ENCODE measurements at regions not wholly inside any gene's neighbourhood (a gene's known extent, or its start where the extent isn't known, plus 50 kb on each side); places are given as distances from the start of the nearest gene placed in this dataset.
A peak's percentile ranks its signal among the peaks of the same experiment; 100 is the strongest.

GRCh38 chr4:137668885-137669545, 136.7 kb upstream of the PCDH18 start:
- Histone ChIP-seq H3K27ac (ENCODE audit: insufficient read depth, low read length) (peak overlapping the region; percentile 85; the same call in 1 of the 2 replicates), H3K56ac (ENCODE audit: extremely low read depth, insufficient read depth, low read length) (no peak overlapping the region), H4K91ac (ENCODE audit: insufficient read depth, low read depth, low read length) (no peak overlapping the region), H3K9ac (ENCODE audit: low read depth, low read length) (no peak overlapping the region), H3K23ac (ENCODE audit: low read depth, low read length) (no peak overlapping the region), H3K36me3 (ENCODE audit: control insufficient read depth, insufficient read depth, low read length) (no peaks in the 10 kb centered on the region), H3K4ac (ENCODE audit: low read depth, low read length) (peak overlapping the region; percentile 30; the same call in 1 of the 2 replicates), H3K4me3 (ENCODE audit: insufficient read depth, low read depth, low read length) (no peak overlapping the region), H2BK15ac (ENCODE audit: low read depth, low read length) (no peak overlapping the region), H2AFZ (replicated peaks; ENCODE audit: low read length, poor library complexity) (no peak overlapping the region), H3K14ac (replicated peaks; ENCODE audit: low read depth, low read length) (no peak overlapping the region), H2AK5ac (ENCODE audit: low read depth, low read length) (no peak overlapping the region), H2BK20ac (ENCODE audit: low read depth, low read length) (no peak overlapping the region; the same call in 1 of the 2 replicates), H2BK120ac (ENCODE audit: low read depth, low read length) (peak overlapping the region; percentile 58; the same call in 1 of the 2 replicates), H3K27me3 (ENCODE audit: control insufficient read depth, insufficient read depth, low read length) (no peaks in the 10 kb centered on the region), H2AK9ac (replicated peaks; ENCODE audit: low read depth, low read length, poor library complexity) (no peak overlapping the region), H2BK5ac (ENCODE audit: low read depth, low read length, poor library complexity, severe bottlenecking) (peak overlapping the region; percentile 18), H3K79me1 (ENCODE audit: low read depth in 1 of 2, low read length in 2 of 2) (0 out of 4 replicates have a peak, but pooled peaks cover 0 to 6% of the 10 kb centered on the region in 2 experiments), H3K4me2 (ENCODE audit: low read depth, low read length) (no peak overlapping the region), H4K5ac (ENCODE audit: low read depth, low read length) (no peak overlapping the region; the same call in 1 of the 2 replicates), H3K4me1 (ENCODE audit: control insufficient read depth, insufficient read depth, low read length) (peaks cover 4% of the 10 kb centered on the region), H4K20me1 (ENCODE audit: insufficient read depth, low read length) (no peaks in the 10 kb centered on the region), H3K9me1 (ENCODE audit: insufficient read depth, low read length) (no peaks in the 10 kb centered on the region), H3K9me3 (ENCODE audit: control insufficient read depth, insufficient read depth, low read length) (no peaks in the 10 kb centered on the region), H4K8ac (ENCODE audit: low read depth in 2 of 2, low read length in 2 of 2) (no peak overlapping the region; a peak in 1 of 4 replicates), H3K18ac (ENCODE audit: low read depth, low read length) (peak overlapping the region; percentile 30; the same call in 1 of the 2 replicates)
- BruUV-seq (replicated peaks) = no TSS peak
- ATAC-seq (ENCODE audit: low read depth) (no peak), DNase-seq (no peak)
- in situ Hi-C loops (cut with MboI; ENCODE audit: low sequenced_read_pairs) (no loop called here), intact Hi-C loops (cut with micrococcal nuclease) (no loop called here), dilution Hi-C loops (cut with HindIII; ENCODE audit: low sequenced_read_pairs, unreplicated experiment) (no loop called here)
- ChIA-PET POLR2A (ENCODE audit: unreplicated experiment) (interaction anchor here (0.6 kb wide), 1 partner anchor 267 kb away, joined by 3 read pairs; no protein-coding TSS in a partner anchor), CTCF (no interaction called here)
- TF ChIP-seq RFX5 (IDR thresholded peaks at IDR 0.05; ENCODE audit: low read depth, low read length) (no peak), MAFK (IDR thresholded peaks at IDR 0.05; ENCODE audit: low read depth, low read length) (peak; percentile 100)

Data from IMR-90 (cell line).